ENCODE measurements at regions not wholly inside any gene's neighbourhood (a gene's known extent, or its start where the extent isn't known, plus 50 kb on each side); places are given as distances from the start of the nearest gene placed in this dataset.

DNA sequence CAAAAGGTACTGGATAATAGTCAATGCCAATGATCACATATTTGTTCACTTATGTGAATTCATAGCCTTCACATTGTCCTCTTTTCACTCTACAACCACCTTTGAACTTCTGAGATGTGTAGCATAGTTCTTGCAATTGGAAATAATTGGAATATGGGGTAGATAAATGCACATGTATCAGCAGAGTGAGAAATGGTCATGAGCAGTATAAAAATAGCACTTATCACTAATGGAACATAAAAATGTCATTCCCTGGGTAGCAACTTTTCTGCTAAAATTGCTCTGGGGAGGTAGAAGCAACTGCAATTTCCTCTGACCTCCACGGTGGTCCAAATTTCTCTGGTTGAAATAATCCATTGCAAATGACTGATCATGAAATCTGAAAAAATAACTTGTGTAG, 1785.7 kb upstream of the FLRT2 start:
- DNase-seq (ENCODE audit: insufficient read length) (no peak), FAIRE-seq (no peak)
- TF ChIP-seq POLR2A (IDR thresholded peaks at IDR 0.05; ENCODE audit: low read depth, low read length) (no peak), TAF1 (IDR thresholded peaks at IDR 0.05; ENCODE audit: borderline replicate concordance, low read depth, low read length) (no peak), POLR2AphosphoS5 (IDR thresholded peaks at IDR 0.05; ENCODE audit: low read depth, low read length) (no peak)

DNA sequence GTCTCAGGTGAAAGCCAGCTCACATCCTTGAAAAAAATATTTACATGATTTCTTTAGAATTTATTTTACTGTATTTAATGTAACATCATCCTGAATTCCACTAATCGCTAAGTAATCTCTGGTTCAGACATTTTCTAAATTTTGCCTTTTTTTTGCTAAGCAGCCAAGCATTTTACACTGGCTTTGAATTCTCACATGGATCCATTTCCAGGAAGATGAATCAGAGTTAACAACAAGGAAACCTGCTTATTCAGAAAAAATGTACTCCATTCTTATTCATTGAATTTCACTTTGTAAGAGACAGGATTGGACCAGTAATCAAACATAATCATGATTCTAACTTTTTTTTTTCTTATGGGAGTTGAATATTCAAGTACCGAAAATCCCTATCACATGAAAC, 1785.1 kb upstream of the FLRT2 start:
- TF ChIP-seq POLR2A (IDR thresholded peaks at IDR 0.05; ENCODE audit: low read depth, low read length) (no peak), TAF1 (IDR thresholded peaks at IDR 0.05; ENCODE audit: borderline replicate concordance, low read depth, low read length) (no peak), POLR2AphosphoS5 (IDR thresholded peaks at IDR 0.05; ENCODE audit: low read depth, low read length) (no peak)
- DNase-seq (ENCODE audit: insufficient read length) (no peak), FAIRE-seq (no peak)

DNA sequence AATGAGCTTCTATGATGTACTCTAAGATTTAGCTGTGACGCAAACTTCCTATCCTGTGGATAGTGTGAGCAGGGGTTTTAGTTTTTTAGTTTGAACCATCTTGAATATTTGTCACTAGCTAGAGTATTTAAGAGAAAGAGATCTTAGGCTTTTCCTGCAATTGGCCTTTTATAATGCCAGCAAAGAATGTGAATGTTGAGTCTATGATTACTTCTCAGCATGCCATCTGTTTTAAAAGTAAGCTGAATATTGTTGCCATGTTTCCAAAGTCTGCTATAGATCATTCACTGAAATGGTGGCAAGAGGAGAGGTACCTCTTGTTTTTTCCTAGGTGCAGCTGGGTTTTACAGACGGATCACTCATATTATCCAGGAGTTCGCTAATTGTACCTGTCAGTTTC, 1783.6 kb upstream of the FLRT2 start:
- DNase-seq (ENCODE audit: insufficient read length) (no peak), FAIRE-seq (no peak)
- no peak for TF ChIP-seq POLR2AphosphoS5 (IDR thresholded peaks at IDR 0.05; ENCODE audit: low read depth, low read length)
- no peak for TF ChIP-seq POLR2A (IDR thresholded peaks at IDR 0.05; ENCODE audit: low read depth, low read length)
- TF ChIP-seq TAF1 (IDR thresholded peaks at IDR 0.05; ENCODE audit: borderline replicate concordance, low read depth, low read length): no peak

DNA sequence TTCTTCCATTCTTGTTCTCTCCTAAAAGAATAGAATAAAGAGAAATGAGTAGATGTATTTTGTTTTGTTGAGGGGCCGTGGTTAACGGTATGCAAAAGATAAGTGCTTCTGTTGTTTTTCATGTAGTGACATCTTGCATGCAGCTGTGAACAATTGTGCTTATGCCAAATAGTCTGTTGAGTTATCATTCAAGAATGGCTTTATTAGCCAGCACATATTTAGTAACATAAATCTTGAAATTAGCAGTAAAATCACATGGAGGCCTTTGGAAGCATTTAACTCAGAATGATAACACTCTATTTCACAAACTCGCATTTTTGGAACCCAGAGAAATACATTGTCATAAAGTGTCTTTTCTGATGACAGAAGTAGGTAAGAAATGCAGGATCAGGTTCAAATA, 1772.0 kb upstream of the FLRT2 start:
- FAIRE-seq (no peak), DNase-seq (ENCODE audit: insufficient read length) (no peak)
- TF ChIP-seq POLR2A (IDR thresholded peaks at IDR 0.05; ENCODE audit: low read depth, low read length) (no peak), POLR2AphosphoS5 (IDR thresholded peaks at IDR 0.05; ENCODE audit: low read depth, low read length) (no peak), TAF1 (IDR thresholded peaks at IDR 0.05; ENCODE audit: borderline replicate concordance, low read depth, low read length) (no peak)

DNA sequence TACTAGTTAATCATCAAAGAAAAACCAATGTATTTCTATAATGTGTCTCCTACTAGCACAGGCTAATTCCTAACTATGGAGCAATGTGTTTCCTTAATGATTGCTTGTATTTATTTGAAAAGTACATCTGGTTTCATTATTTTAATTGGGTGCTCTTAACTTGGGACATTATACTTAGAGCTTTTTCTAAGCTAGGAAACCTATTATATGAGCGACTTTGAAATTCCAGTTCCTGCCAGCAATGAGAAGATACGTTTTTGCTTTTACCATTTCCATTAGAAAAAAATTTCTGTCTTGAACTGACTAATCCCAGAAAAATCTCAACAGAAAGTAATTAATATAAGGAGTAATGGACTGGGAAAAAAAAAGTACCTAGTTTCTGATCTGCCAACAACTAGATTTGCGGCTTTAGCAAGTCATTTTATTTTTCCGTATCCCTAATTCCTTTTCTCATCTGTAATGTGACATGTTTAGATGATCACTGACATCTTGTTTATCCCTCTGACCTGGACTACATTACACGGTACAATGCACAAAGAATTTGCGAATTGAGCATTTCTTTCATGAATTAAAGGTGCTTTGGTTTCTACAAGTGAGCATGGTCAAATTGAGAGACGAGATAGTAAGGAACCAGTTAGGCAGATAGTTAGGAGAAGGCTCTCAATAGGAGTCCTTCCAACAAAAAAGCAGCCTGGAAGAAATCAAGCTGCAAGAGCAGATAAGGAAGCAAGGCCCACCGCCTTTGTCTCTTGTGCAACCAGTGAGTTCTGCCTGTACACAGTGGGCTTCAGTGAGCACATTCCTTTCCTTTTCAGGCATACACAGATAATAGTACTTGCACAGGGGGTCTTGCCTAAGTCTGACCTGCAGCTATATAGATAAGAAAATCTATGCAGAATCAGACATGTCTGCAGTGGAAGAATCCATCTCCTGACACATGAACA, 1765.0 kb upstream of the FLRT2 start:
- FAIRE-seq: no peak
- DNase-seq (ENCODE audit: insufficient read length): no peak
- TF ChIP-seq POLR2A (IDR thresholded peaks at IDR 0.05; ENCODE audit: low read depth, low read length) (no peak), POLR2AphosphoS5 (IDR thresholded peaks at IDR 0.05; ENCODE audit: low read depth, low read length) (no peak), TAF1 (IDR thresholded peaks at IDR 0.05; ENCODE audit: borderline replicate concordance, low read depth, low read length) (no peak)

DNA sequence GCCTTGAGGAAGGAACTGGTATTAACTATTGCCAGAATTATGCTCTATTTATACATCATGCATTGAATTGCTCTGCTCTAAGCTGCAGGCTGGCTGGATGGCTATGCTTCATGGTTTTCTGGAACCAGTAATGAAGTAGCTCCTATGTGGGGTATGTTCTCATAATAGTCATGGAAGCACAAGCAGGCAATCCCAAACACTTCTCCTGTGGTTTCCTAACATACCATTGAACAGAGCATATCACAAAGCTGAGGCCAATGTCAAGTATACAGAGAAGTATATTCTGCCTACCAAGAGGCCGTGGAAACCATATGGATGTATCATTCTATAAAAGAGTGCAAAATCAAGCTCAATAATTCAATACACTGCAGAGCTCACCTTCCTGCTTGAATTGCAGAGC, 1752.4 kb upstream of the FLRT2 start:
- no peak for DNase-seq (ENCODE audit: insufficient read length)
- TF ChIP-seq TAF1 (IDR thresholded peaks at IDR 0.05; ENCODE audit: borderline replicate concordance, low read depth, low read length) (no peak), POLR2A (IDR thresholded peaks at IDR 0.05; ENCODE audit: low read depth, low read length) (no peak), POLR2AphosphoS5 (IDR thresholded peaks at IDR 0.05; ENCODE audit: low read depth, low read length) (no peak)
- FAIRE-seq: no peak

DNA sequence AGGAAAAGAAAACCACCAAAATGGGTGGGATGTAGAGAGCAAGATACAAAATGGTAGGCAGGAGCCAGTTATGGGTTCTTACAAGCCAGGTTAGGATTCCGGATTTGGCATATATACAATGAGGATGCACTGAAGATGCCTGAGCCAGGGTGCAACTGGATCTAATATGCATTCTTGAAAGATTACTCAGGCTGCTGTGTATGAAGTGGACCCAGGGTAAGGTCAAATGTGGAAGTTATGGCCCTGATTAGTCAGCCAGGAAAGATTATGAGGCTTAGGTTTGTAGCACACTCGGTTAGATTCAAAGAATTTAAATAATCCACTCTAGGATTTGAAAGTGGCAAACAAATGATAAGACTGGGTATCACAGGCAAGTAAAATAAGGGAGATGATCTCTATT, 1750.7 kb upstream of the FLRT2 start:
- FAIRE-seq (no peak), DNase-seq (ENCODE audit: insufficient read length) (no peak)
- TF ChIP-seq TAF1 (IDR thresholded peaks at IDR 0.05; ENCODE audit: borderline replicate concordance, low read depth, low read length): no peak
- TF ChIP-seq POLR2AphosphoS5 (IDR thresholded peaks at IDR 0.05; ENCODE audit: low read depth, low read length): no peak
- no peak for TF ChIP-seq POLR2A (IDR thresholded peaks at IDR 0.05; ENCODE audit: low read depth, low read length)

DNA sequence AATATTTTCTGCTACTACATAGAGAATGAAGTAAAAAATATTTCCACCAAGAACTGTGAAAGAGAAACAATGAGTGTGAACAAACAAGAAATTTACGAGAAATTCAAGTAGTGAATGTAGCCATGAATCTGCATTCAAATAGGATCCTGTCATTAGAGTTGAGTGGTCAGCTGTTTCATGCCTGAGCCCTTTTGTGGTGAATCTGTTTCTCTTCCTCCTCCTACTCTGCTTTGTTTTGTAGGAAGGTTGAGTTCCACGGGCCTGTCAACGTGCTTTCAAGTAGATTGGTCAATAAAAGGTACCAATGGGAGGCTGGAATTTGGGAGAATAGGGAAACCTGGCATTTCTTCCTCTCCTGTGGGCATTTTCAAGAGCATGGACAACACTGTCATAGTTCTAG, 1749.6 kb upstream of the FLRT2 start:
- FAIRE-seq: no peak
- no peak for TF ChIP-seq POLR2AphosphoS5 (IDR thresholded peaks at IDR 0.05; ENCODE audit: low read depth, low read length)
- TF ChIP-seq TAF1 (IDR thresholded peaks at IDR 0.05; ENCODE audit: borderline replicate concordance, low read depth, low read length): no peak
- no peak for DNase-seq (ENCODE audit: insufficient read length)

DNA sequence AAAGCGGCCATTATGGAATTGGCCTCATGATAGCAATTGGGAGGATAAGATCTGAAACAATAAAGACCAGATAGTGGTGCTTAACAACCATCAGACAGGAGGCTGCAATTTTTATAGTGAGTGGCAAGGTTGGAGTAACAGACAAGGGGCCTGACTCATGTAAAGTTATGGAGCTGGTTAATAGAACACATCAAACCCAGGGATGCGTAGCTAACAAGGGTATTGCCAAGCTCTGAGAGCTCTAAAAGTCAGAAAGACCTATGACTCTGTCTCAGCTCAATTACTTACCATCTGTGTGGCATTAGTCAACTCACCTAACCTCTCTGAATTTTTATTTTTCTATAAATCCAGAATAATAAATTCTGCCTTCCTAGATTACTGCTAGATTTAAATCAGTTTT, 1731.5 kb upstream of the FLRT2 start:
- TF ChIP-seq POLR2AphosphoS5 (IDR thresholded peaks at IDR 0.05; ENCODE audit: low read depth, low read length) (no peak), POLR2A (IDR thresholded peaks at IDR 0.05; ENCODE audit: low read depth, low read length) (no peak), TAF1 (IDR thresholded peaks at IDR 0.05; ENCODE audit: borderline replicate concordance, low read depth, low read length) (no peak)
- DNase-seq (ENCODE audit: insufficient read length) (no peak), FAIRE-seq (no peak)

DNA sequence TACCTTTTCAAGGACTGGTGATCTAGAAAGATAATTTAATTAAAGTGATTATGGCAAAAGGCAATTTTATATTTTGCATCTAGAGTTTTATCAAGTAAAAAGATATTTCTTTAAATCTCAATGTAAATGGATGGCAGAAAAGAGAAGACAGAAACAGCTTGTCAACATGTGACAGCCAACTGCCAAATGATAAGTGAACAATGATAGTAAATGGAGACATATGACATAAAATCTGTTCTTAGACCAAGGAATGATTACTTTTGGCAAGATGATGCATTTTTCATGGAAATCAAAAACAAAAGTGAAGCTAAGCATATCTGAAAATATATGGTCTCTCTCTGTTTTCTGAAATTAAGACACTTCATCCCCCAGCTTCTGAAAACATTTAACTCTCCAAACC, 1730.7 kb upstream of the FLRT2 start:
- DNase-seq (ENCODE audit: insufficient read length) (no peak), FAIRE-seq (no peak)
- TF ChIP-seq POLR2A (IDR thresholded peaks at IDR 0.05; ENCODE audit: low read depth, low read length): no peak
- no peak for TF ChIP-seq POLR2AphosphoS5 (IDR thresholded peaks at IDR 0.05; ENCODE audit: low read depth, low read length)
- TF ChIP-seq TAF1 (IDR thresholded peaks at IDR 0.05; ENCODE audit: borderline replicate concordance, low read depth, low read length): no peak

DNA sequence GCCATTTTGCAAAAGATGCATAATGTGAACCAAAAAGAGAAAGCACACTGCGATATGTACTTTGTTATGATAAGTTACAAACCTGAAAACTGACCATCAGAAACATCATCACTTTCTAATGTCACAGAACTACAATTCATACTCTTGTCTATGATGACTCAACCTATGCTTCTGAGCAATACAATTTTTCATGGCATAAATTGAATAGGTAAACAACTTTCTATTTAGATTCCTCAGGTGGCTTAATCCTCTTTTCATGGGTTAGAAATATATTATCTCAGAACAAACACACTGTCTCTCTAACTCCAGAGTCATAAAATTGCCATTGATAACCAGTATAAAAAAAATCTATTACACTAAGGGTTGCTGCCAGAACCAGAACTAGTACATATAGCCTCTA, 1715.0 kb upstream of the FLRT2 start:
- DNase-seq (ENCODE audit: insufficient read length) (no peak), FAIRE-seq (no peak)
- TF ChIP-seq POLR2A (IDR thresholded peaks at IDR 0.05; ENCODE audit: low read depth, low read length) (no peak), TAF1 (IDR thresholded peaks at IDR 0.05; ENCODE audit: borderline replicate concordance, low read depth, low read length) (no peak), POLR2AphosphoS5 (IDR thresholded peaks at IDR 0.05; ENCODE audit: low read depth, low read length) (no peak)

DNA sequence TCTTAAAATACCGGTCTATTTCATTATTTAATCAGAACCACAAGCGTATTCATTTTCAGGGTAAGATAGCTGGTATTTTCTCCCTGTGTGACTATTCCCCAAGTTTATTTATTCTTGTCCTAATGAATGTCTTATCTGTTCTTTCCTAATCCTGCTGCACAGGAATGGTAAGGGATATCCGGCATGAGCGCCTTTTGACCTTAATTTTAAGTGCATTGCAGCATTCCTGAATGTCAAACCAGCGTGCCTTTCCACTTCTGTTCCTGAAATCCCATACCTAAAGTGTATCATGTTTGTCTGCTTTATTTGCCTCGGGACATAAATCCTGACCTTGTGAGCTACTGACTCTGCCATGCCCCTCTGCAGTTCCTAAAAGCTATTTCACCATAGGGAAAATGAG, 1713.2 kb upstream of the FLRT2 start:
- DNase-seq (ENCODE audit: insufficient read length) (no peak), FAIRE-seq (no peak)

More for the DNA sequence above, 1713.2 kb upstream of the FLRT2 start:
- TF ChIP-seq POLR2A (IDR thresholded peaks at IDR 0.05; ENCODE audit: low read depth, low read length) (no peak), TAF1 (IDR thresholded peaks at IDR 0.05; ENCODE audit: borderline replicate concordance, low read depth, low read length) (no peak)
